Activated CD4-positive, alpha-beta T cell treated with anti-CD3 and anti-CD28 coated beads, Interleukin-2, amount 50 U/mL, for 16 hours (primary cell): ENCODE measurements at regions not wholly inside any gene's neighbourhood (a gene's known extent, or its start where the extent isn't known, plus 50 kb on each side); places are given as distances from the start of the nearest gene placed in this dataset.
A peak's percentile ranks its signal among the peaks of the same experiment; 100 is the strongest.
"Not testable (repeated sequence)": the region's sequence is repeated elsewhere in the genome, so short reads cannot be mapped to it uniquely, and the experiment has no call there.

Experiments
- DNase-seq: peaks from one replicate; pipeline ENCODE4 v3.0.0-alpha.2; 2020

- no peak for DNase-seq
Observed at GRCh38 chr6:11450037-11450436, 87.5 kb upstream of the TMEM170B start.

- no peak for DNase-seq
Observed at GRCh38 chr6:11449408-11449807, 88.1 kb upstream of the TMEM170B start.

GRCh38 chr6:11448038-11448437, 89.5 kb upstream of the TMEM170B start:
- DNase-seq, result no peak

GRCh38 chr6:11447265-11447664, 90.3 kb upstream of the TMEM170B start:
- DNase-seq, result no peak

GRCh38 chr6:11445146-11445545, 92.4 kb upstream of the TMEM170B start:
- DNase-seq, result no peak

GRCh38 chr6:11443125-11443524, 94.4 kb upstream of the TMEM170B start:
- DNase-seq, result not testable (repeated sequence)

GRCh38 chr6:11442495-11442894, 95.1 kb upstream of the TMEM170B start:
- DNase-seq, result no peak

- no peak for DNase-seq
Observed at GRCh38 chr6:11439876-11440275, 97.7 kb upstream of the TMEM170B start.

GRCh38 chr6:11439017-11439420, 98.5 kb upstream of the TMEM170B start:
- no peak for DNase-seq

- DNase-seq, result no peak
Observed at GRCh38 chr6:11437824-11438459, 99.6 kb upstream of the TMEM170B start.

- no peak for DNase-seq
Observed at GRCh38 chr6:11436508-11437096, 100.9 kb upstream of the TMEM170B start.

GRCh38 chr6:11434565-11435326, 102.8 kb upstream of the TMEM170B start:
- no peak for DNase-seq

- DNase-seq, result no peak
Observed at GRCh38 chr6:11433860-11434259, 103.7 kb upstream of the TMEM170B start.

GRCh38 chr6:11432713-11433450, 104.7 kb upstream of the TMEM170B start:
- no peak for DNase-seq

- DNase-seq, result no peak
Observed at GRCh38 chr6:11432091-11432490, 105.5 kb upstream of the TMEM170B start.

- no peak for DNase-seq
Observed at GRCh38 chr6:11431455-11431937, 106.1 kb upstream of the TMEM170B start.

- DNase-seq, result no peak
Observed at GRCh38 chr6:11430036-11430435, 107.5 kb upstream of the TMEM170B start.

- no peak for DNase-seq
Observed at GRCh38 chr6:11429577-11429976, 108.0 kb upstream of the TMEM170B start.

- peak; percentile 43 for DNase-seq
Observed at GRCh38 chr6:11428895-11429294, 108.7 kb upstream of the TMEM170B start.

GRCh38 chr6:11428371-11428770, 109.2 kb upstream of the TMEM170B start:
- no peak for DNase-seq

GRCh38 chr6:11427723-11428245, 109.8 kb upstream of the TMEM170B start:
- no peak for DNase-seq

- DNase-seq, result no peak
Observed at GRCh38 chr6:11427091-11427722, 110.3 kb upstream of the TMEM170B start.

GRCh38 chr6:11426571-11426970, 111.0 kb upstream of the TMEM170B start:
- no peak for DNase-seq
